ENCODE measurements at regions not wholly inside any gene's neighbourhood (a gene's known extent, or its start where the extent isn't known, plus 50 kb on each side); places are given as distances from the start of the nearest gene placed in this dataset.

GRCh38 chr3:152040319-152040718 lies 166.9 kb downstream of the SUCNR1 start:
- ChIA-PET CTCF (no interaction called here), POLR2A (no interaction called here)
- Histone ChIP-seq H3K9me3 (ENCODE audit: control insufficient read depth, insufficient read depth, low read length) (no peaks in the 10 kb centered on the region), H3K4me3 (ENCODE audit: low read depth, low read length) (no peak overlapping the region), H3K27me3 (ENCODE audit: control insufficient read depth, insufficient read depth, low read length) (no peaks in the 10 kb centered on the region), H3K27ac (ENCODE audit: low read depth, low read length) (no peak overlapping the region)
- DNase-seq (ENCODE audit: low read depth, low spot score) = no peak
- TF ChIP-seq CTCF (IDR thresholded peaks at IDR 0.05; ENCODE audit: low read depth, low read length) = no peak

- POLR2A ChIA-PET = no interaction called here
- CTCF ChIA-PET = no interaction called here
- Histone ChIP-seq H3K27ac (ENCODE audit: low read depth, low read length) (no peak overlapping the region), H3K9me3 (ENCODE audit: control insufficient read depth, insufficient read depth, low read length) (no peaks in the 10 kb centered on the region), H3K4me3 (ENCODE audit: low read depth, low read length) (no peak overlapping the region), H3K27me3 (ENCODE audit: control insufficient read depth, insufficient read depth, low read length) (no peaks in the 10 kb centered on the region)
- no peak for DNase-seq (ENCODE audit: low read depth, low spot score)
- no peak for TF ChIP-seq CTCF (IDR thresholded peaks at IDR 0.05; ENCODE audit: low read depth, low read length)
These were observed 170.2 kb downstream of the SUCNR1 start for GRCh38 chr3:152043620-152044019.

GRCh38 chr3:152046280-152046679 lies 172.8 kb downstream of the SUCNR1 start:
- TF ChIP-seq CTCF (IDR thresholded peaks at IDR 0.05; ENCODE audit: low read depth, low read length) = no peak
- H3K9me3 ChIP-seq (ENCODE audit: control insufficient read depth, insufficient read depth, low read length) = no peaks in the 10 kb centered on the region
- H3K4me3 ChIP-seq (ENCODE audit: low read depth, low read length) = no peak overlapping the region
- ChIA-PET CTCF (interaction anchor here (1.5 kb wide), 1 partner anchor 26 kb away, joined by 3 read pairs; no protein-coding TSS in a partner anchor), POLR2A (interaction anchor here (0.6 kb wide), 1 partner anchor 287 kb away, joined by 3 read pairs; no protein-coding TSS in a partner anchor)
- H3K27ac ChIP-seq (ENCODE audit: low read depth, low read length) = no peak overlapping the region
- no peak for DNase-seq (ENCODE audit: low read depth, low spot score)
- H3K27me3 ChIP-seq (ENCODE audit: control insufficient read depth, insufficient read depth, low read length) = no peaks in the 10 kb centered on the region

- ChIA-PET POLR2A (no interaction called here), CTCF (interaction anchor here (1.5 kb wide), 1 partner anchor 25 kb away, joined by 3 read pairs; no protein-coding TSS in a partner anchor)
- TF ChIP-seq CTCF (IDR thresholded peaks at IDR 0.05; ENCODE audit: low read depth, low read length) = no peak
- H3K27me3 ChIP-seq (ENCODE audit: control insufficient read depth, insufficient read depth, low read length) = no peaks in the 10 kb centered on the region
- no peak overlapping the region for H3K4me3 ChIP-seq (ENCODE audit: low read depth, low read length)
- no peaks in the 10 kb centered on the region for H3K9me3 ChIP-seq (ENCODE audit: control insufficient read depth, insufficient read depth, low read length)
- no peak for DNase-seq (ENCODE audit: low read depth, low spot score)
- H3K27ac ChIP-seq (ENCODE audit: low read depth, low read length) = no peak overlapping the region
These were observed 174.0 kb downstream of the SUCNR1 start for GRCh38 chr3:152047465-152047864.

- TF ChIP-seq CTCF (IDR thresholded peaks at IDR 0.05; ENCODE audit: low read depth, low read length) = no peak
- DNase-seq (ENCODE audit: low read depth, low spot score) = no peak
- CTCF ChIA-PET = no interaction called here
- POLR2A ChIA-PET = no interaction called here
- no peak overlapping the region for H3K27ac ChIP-seq (ENCODE audit: low read depth, low read length)
- no peaks in the 10 kb centered on the region for H3K27me3 ChIP-seq (ENCODE audit: control insufficient read depth, insufficient read depth, low read length)
- no peaks in the 10 kb centered on the region for H3K9me3 ChIP-seq (ENCODE audit: control insufficient read depth, insufficient read depth, low read length)
- no peak overlapping the region for H3K4me3 ChIP-seq (ENCODE audit: low read depth, low read length)
These were observed 175.4 kb downstream of the SUCNR1 start for GRCh38 chr3:152048831-152049230.
